ENCODE measurements at regions not wholly inside any gene's neighbourhood (a gene's known extent, or its start where the extent isn't known, plus 50 kb on each side); places are given as distances from the start of the nearest gene placed in this dataset.
"Not testable (repeated sequence)": the region's sequence is repeated elsewhere in the genome, so short reads cannot be mapped to it uniquely, and the experiment has no call there.

GRCh38 chr3:110343376-110343775, 728.2 kb upstream of the NECTIN3 start:
- DNase-seq = no peak

GRCh38 chr3:110343945-110344344, 727.7 kb upstream of the NECTIN3 start:
- DNase-seq = no peak

- DNase-seq = no peak
Observed at GRCh38 chr3:110344487-110344886, 727.1 kb upstream of the NECTIN3 start.

- DNase-seq = no peak
Observed at GRCh38 chr3:110344897-110345767, 726.5 kb upstream of the NECTIN3 start.

- no peak for DNase-seq
Observed at GRCh38 chr3:110349295-110349694, 722.3 kb upstream of the NECTIN3 start.

GRCh38 chr3:110352841-110353604, 718.6 kb upstream of the NECTIN3 start:
- DNase-seq = no peak

- no peak for DNase-seq
Observed at GRCh38 chr3:110362751-110363150, 708.9 kb upstream of the NECTIN3 start.

GRCh38 chr3:110367289-110367688, 704.3 kb upstream of the NECTIN3 start:
- not testable (repeated sequence) for DNase-seq

- DNase-seq = no peak
Observed at GRCh38 chr3:110375751-110376518, 695.7 kb upstream of the NECTIN3 start.

- DNase-seq = no peak
Observed at GRCh38 chr3:110378481-110378880, 693.1 kb upstream of the NECTIN3 start.

GRCh38 chr3:110381992-110382391, 689.6 kb upstream of the NECTIN3 start:
- no peak for DNase-seq

- no peak for DNase-seq
Observed at GRCh38 chr3:110383356-110383755, 688.3 kb upstream of the NECTIN3 start.

- no peak for DNase-seq
Observed at GRCh38 chr3:110384601-110385000, 687.0 kb upstream of the NECTIN3 start.

GRCh38 chr3:110389005-110389404, 682.6 kb upstream of the NECTIN3 start:
- no peak for DNase-seq

- DNase-seq = no peak
Observed at GRCh38 chr3:110390372-110390771, 681.2 kb upstream of the NECTIN3 start.

GRCh38 chr3:110391042-110391441, 680.6 kb upstream of the NECTIN3 start:
- no peak for DNase-seq

- DNase-seq = no peak
Observed at GRCh38 chr3:110391640-110392395, 679.8 kb upstream of the NECTIN3 start.

GRCh38 chr3:110393941-110394340, 677.7 kb upstream of the NECTIN3 start:
- DNase-seq = no peak

- no peak for DNase-seq
Observed at GRCh38 chr3:110397115-110397514, 674.5 kb upstream of the NECTIN3 start.

GRCh38 chr3:110400315-110400714, 671.3 kb upstream of the NECTIN3 start:
- no peak for DNase-seq

- no peak for DNase-seq
Observed at GRCh38 chr3:110405830-110406585, 665.6 kb upstream of the NECTIN3 start.

GRCh38 chr3:110413266-110413665, 658.4 kb upstream of the NECTIN3 start:
- DNase-seq = no peak

Measured in CD4-positive, alpha-beta T cell treated with Interleukin-17A for 4 hours (primary cell).